Hepatocyte (in vitro differentiated cells): ENCODE measurements at regions not wholly inside any gene's neighbourhood (a gene's known extent, or its start where the extent isn't known, plus 50 kb on each side); places are given as distances from the start of the nearest gene placed in this dataset.

Experiments used
- DNase-seq: peaks from one replicate; pipeline ENCODE4 v3.0.0-alpha.2; 2016; ENCODE audit warnings: low spot score
- H2AFZ ChIP-seq: fragments of 200-600 bp; sonication (generic); 2 replicates; pipeline ENCODE4 v1.6.0; 2016; ENCODE audit warnings: antibody characterized with exemption, mild to moderate bottlenecking
- H3K27ac ChIP-seq: fragments of 200-600 bp; sonication (generic); 2 replicates; pipeline ENCODE4 v1.5.1; 2016; ENCODE audit warnings: mild to moderate bottlenecking
- H3K27me3 ChIP-seq: fragments of 200-600 bp; sonication (generic); 2 replicates; pipeline ENCODE4 v1.6.1; 2016
- H3K36me3 ChIP-seq: fragments of 200-600 bp; sonication (generic); replicated peaks from 2 replicates; pipeline ENCODE4 v1.5.1; 2016; ENCODE audit warnings: low read depth; ENCODE audit not compliant: insufficient read depth
- H3K4me1 ChIP-seq: fragments of 200-600 bp; sonication (generic); 2 replicates; pipeline ENCODE4 v1.5.1; 2016; ENCODE audit warnings: mild to moderate bottlenecking, moderate library complexity; ENCODE audit not compliant: insufficient read depth
- H3K4me2 ChIP-seq: fragments of 200-600 bp; sonication (generic); 2 replicates; pipeline ENCODE4 v1.6.0; 2016
- H3K4me3 ChIP-seq: fragments of 200-600 bp; sonication (generic); 2 replicates; pipeline ENCODE4 v1.5.1; 2016; ENCODE audit warnings: mild to moderate bottlenecking
- H3K79me2 ChIP-seq: fragments of 200-600 bp; sonication (generic); 2 replicates; pipeline ENCODE4 v1.6.0; 2017; ENCODE audit warnings: mild to moderate bottlenecking
- H3K9me2 ChIP-seq: fragments of 200-600 bp; sonication (generic); replicated peaks from 2 replicates; pipeline ENCODE4 v1.6.0; 2017; ENCODE audit warnings: mild to moderate bottlenecking; ENCODE audit not compliant: insufficient read depth
- H3K9me3 ChIP-seq: fragments of 200-600 bp; sonication (generic); 2 replicates; pipeline ENCODE4 v1.5.1; 2016; ENCODE audit warnings: low read depth, mild to moderate bottlenecking
- H4K20me1 ChIP-seq: fragments of 200-600 bp; sonication (generic); 2 replicates; pipeline ENCODE4 v1.6.0; 2016; ENCODE audit warnings: mild to moderate bottlenecking; ENCODE audit not compliant: insufficient read depth, poor library complexity, severe bottlenecking
- EZH2 ChIP-seq: fragments of 200-600 bp; sonication (generic); IDR thresholded peaks from 2 replicates; pipeline ENCODE4 v1.6.1; 2016; ENCODE audit warnings: antibody characterized with exemption, mild to moderate bottlenecking, borderline replicate concordance
- EZH2phosphoT487 ChIP-seq: fragments of 200-600 bp; sonication (generic); IDR thresholded peaks from one replicate; pipeline ENCODE4 v1.6.1; 2018; ENCODE audit warnings: antibody characterized with exemption, mild to moderate bottlenecking, low read depth, moderate library complexity; ENCODE audit not compliant: unreplicated experiment, severe bottlenecking
- WGBS: methylation state at CpG from one replicate; pipeline ENCODE4 v1.1.6; 2016; ENCODE audit warnings: low lambda C conversion rate; ENCODE audit errors: missing lambda C conversion rate; 5-methylcytosine and 5-hydroxymethylcytosine counted together
- TF ChIP-seq, protein P1 (sequence below): fragments of 200-600 bp; sonication (generic); IDR thresholded peaks from 2 replicates; pipeline ENCODE4 v1.5.1; 2016; ENCODE audit warnings: antibody characterized with exemption, mild to moderate bottlenecking; ENCODE audit not compliant: poor library complexity

DNA sequence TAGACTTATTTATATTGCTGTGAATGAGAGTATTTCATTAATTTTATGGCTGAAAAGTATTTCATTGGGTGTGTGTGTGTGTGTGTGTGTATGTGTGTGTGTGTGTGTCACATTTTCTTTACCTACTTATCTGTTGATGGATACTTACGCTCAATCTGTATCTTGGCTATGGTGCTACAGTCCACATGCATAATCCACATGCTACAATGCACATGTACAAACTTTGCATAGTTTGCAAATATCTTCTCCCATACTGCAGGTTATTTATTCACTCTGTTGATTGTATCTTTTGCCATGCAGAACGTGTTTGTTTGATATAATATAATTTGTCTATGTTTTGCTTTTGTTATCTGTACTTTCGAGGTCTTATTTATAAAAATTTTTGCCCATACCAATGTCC is 167.8 kb downstream of the RAB28 start:
- 94% methylated on average over 3 of the region's 3 CpGs for WGBS
- H3K79me2 ChIP-seq = no peaks in the 10 kb centered on the region
- no peaks in the 10 kb centered on the region for H3K9me3 ChIP-seq
- no peaks in the 10 kb centered on the region for H4K20me1 ChIP-seq
- no peak overlapping the region for H3K4me2 ChIP-seq
- no peak overlapping the region for H3K27ac ChIP-seq
- H3K4me3 ChIP-seq = no peak overlapping the region
- no peaks in the 10 kb centered on the region for H3K36me3 ChIP-seq
- H2AFZ ChIP-seq = no peak overlapping the region
- H3K9me2 ChIP-seq = no peaks in the 10 kb centered on the region
- no peak for DNase-seq
- TF ChIP-seq EZH2 = no peak
- TF ChIP-seq, protein P1, sequence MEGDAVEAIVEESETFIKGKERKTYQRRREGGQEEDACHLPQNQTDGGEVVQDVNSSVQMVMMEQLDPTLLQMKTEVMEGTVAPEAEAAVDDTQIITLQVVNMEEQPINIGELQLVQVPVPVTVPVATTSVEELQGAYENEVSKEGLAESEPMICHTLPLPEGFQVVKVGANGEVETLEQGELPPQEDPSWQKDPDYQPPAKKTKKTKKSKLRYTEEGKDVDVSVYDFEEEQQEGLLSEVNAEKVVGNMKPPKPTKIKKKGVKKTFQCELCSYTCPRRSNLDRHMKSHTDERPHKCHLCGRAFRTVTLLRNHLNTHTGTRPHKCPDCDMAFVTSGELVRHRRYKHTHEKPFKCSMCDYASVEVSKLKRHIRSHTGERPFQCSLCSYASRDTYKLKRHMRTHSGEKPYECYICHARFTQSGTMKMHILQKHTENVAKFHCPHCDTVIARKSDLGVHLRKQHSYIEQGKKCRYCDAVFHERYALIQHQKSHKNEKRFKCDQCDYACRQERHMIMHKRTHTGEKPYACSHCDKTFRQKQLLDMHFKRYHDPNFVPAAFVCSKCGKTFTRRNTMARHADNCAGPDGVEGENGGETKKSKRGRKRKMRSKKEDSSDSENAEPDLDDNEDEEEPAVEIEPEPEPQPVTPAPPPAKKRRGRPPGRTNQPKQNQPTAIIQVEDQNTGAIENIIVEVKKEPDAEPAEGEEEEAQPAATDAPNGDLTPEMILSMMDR = no peak
- no peak for TF ChIP-seq EZH2phosphoT487
- no peaks in the 10 kb centered on the region for H3K27me3 ChIP-seq
- H3K4me1 ChIP-seq = no peaks in the 10 kb centered on the region

DNA sequence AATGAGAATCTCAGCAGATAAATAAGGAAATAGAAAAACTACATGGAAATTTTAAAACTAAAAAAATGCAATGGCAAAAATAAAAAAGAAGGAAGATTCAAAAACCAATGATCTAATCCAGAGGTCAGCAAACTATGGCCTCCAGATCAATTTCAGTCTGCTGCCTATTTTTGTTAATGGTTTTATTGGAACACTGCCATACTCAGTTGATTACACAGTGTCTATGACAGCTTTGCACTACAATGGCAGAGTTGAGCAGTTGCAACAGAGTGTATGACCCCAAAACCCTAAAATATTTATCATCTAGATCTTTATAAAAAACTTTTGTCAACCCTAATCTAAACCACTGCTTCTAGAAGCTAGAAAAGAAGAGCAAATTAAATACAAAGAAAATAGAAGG is 170.3 kb downstream of the RAB28 start:
- Histone ChIP-seq H4K20me1 (no peaks in the 10 kb centered on the region), H3K4me2 (no peak overlapping the region), H3K9me2 (no peaks in the 10 kb centered on the region), H3K79me2 (no peaks in the 10 kb centered on the region), H3K27me3 (no peaks in the 10 kb centered on the region), H3K27ac (no peak overlapping the region), H3K9me3 (no peaks in the 10 kb centered on the region), H3K4me1 (no peaks in the 10 kb centered on the region), H3K36me3 (no peaks in the 10 kb centered on the region), H2AFZ (no peak overlapping the region), H3K4me3 (no peak overlapping the region)
- DNase-seq = no peak
- TF ChIP-seq EZH2phosphoT487 (no peak), EZH2 (no peak)
- TF ChIP-seq, protein P1 = no peak

DNA sequence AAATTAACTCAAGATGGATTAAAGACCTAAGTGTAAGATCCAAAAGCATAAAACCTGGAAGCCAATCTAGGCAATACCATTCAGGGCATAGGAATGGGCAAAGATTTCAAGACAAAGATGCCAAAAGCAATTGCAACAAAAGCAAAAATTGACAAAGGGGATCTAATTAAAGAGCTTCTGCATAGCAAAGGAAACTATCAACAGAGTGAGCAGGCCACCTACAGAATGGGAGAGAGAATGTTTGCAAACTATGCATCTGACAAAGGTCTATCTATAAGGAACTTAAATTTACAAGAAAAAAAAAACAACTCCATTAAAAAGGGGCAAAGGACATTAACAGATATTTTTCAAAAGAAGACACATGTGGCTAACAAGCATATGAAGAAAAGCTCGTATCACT is 171.9 kb downstream of the RAB28 start:
- TF ChIP-seq EZH2 (no peak), EZH2phosphoT487 (no peak)
- TF ChIP-seq, protein P1 = no peak
- no peaks in the 10 kb centered on the region for H3K36me3 ChIP-seq
- no peaks in the 10 kb centered on the region for H4K20me1 ChIP-seq
- WGBS = 75% methylated on average over 1 of the region's 1 CpG
- H3K9me2 ChIP-seq = no peaks in the 10 kb centered on the region
- no peak overlapping the region for H2AFZ ChIP-seq
- H3K4me3 ChIP-seq = no peak overlapping the region
- H3K4me1 ChIP-seq = no peaks in the 10 kb centered on the region
- no peaks in the 10 kb centered on the region for H3K27me3 ChIP-seq
- H3K4me2 ChIP-seq = no peak overlapping the region
- no peaks in the 10 kb centered on the region for H3K9me3 ChIP-seq
- no peaks in the 10 kb centered on the region for H3K79me2 ChIP-seq
- H3K27ac ChIP-seq = no peak overlapping the region
- no peak for DNase-seq

DNA sequence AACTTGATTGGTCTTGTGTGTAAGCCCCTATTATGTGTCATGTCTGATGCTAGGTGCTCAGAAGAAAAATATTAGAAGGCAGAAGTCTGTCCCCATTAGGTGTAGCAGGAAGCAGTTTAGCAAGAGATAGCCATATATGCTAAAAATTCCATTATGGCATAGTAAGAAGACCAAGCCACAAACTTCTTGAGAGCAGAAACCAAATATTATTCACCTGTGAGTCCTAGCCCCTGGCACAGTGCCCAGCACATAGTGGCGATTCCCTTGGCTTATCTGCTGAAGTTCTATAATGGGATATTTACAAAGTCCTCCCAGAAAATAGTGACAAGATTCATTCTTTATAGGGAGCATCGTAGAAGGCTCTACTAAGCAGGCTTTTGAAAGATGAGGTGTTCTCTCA is 174.4 kb downstream of the RAB28 start:
- no peak overlapping the region for H2AFZ ChIP-seq
- WGBS = 69% methylated on average over 2 of the region's 2 CpGs

More for the DNA sequence above, 174.4 kb downstream of the RAB28 start:
- no peak for DNase-seq
- H3K4me2 ChIP-seq = no peak overlapping the region
- H3K27ac ChIP-seq = no peak overlapping the region
- no peaks in the 10 kb centered on the region for H3K27me3 ChIP-seq
- H3K36me3 ChIP-seq = no peaks in the 10 kb centered on the region
- H3K9me2 ChIP-seq = no peaks in the 10 kb centered on the region
- H3K4me1 ChIP-seq = no peaks in the 10 kb centered on the region
- H4K20me1 ChIP-seq = no peaks in the 10 kb centered on the region
- H3K9me3 ChIP-seq = no peaks in the 10 kb centered on the region
- H3K79me2 ChIP-seq = no peaks in the 10 kb centered on the region
- TF ChIP-seq, protein P1 = no peak
- TF ChIP-seq EZH2 (no peak), EZH2phosphoT487 (no peak)
- no peak overlapping the region for H3K4me3 ChIP-seq
